ENCODE measurements at regions not wholly inside any gene's neighbourhood (a gene's known extent, or its start where the extent isn't known, plus 50 kb on each side); places are given as distances from the start of the nearest gene placed in this dataset.
A peak's percentile ranks its signal among the peaks of the same experiment; 100 is the strongest.
"Not testable (repeated sequence)": the region's sequence is repeated elsewhere in the genome, so short reads cannot be mapped to it uniquely, and the experiment has no call there.

GRCh38 chr4:37754410-37755185 lies 68.4 kb upstream of the RELL1 start:
- Histone ChIP-seq H3K36me3 (no peaks in the 10 kb centered on the region), H3K4me3 (no peak overlapping the region), H3K27ac (peak overlapping the region; percentile 9), H3K4me1 (peaks cover 29% of the 10 kb centered on the region), H3K27me3 (no peaks in the 10 kb centered on the region), H3K9me3 (no peaks in the 10 kb centered on the region)
- TF ChIP-seq POLR2AphosphoS5 (IDR thresholded peaks at IDR 0.05) (no peak), POLR2A (IDR thresholded peaks at IDR 0.05) (no peak), CTCF (IDR thresholded peaks at IDR 0.05) (no peak), EP300 (IDR thresholded peaks at IDR 0.05) (no peak)
- WGBS: 49% methylated on average over 6 of the region's 6 CpGs
- DNase-seq (ENCODE audit: low spot score in 2 of 2): no peak

DNA sequence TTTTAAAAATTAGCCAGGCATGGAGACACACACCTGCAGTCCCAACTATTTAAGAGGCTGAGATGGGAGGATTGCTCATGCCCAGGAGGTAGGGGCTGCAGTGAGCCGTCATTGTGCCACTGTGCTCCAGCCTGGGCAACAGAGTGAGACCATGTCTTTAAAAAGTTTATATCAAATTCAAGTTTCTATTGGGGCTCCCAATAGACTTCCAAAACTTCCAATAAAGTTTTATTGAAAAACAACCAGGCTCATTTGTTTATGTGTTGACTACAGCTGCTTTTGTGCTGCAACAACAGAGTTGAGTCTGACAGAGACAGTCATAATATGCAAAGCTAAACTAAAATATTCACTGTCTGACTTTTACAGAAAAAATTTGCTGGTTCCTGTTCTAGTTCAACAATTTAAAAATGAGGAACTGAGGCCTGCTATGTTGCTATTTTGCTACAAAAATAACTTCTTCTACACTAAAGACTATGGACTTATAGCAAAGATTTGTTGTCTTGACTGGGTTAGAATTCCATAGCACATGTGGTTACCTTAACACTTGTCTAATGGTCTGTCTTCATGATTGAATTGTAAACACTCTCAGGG lies 63.3 kb upstream of the RELL1 start:
- H3K27ac ChIP-seq: no peak overlapping the region
- DNase-seq (ENCODE audit: low spot score in 2 of 2): no peak
- no peaks in the 10 kb centered on the region for H3K9me3 ChIP-seq
- H3K36me3 ChIP-seq: no peaks in the 10 kb centered on the region
- H3K4me3 ChIP-seq: no peak overlapping the region
- TF ChIP-seq CTCF (IDR thresholded peaks at IDR 0.05) (no peak), EP300 (IDR thresholded peaks at IDR 0.05) (no peak), POLR2A (IDR thresholded peaks at IDR 0.05) (no peak), POLR2AphosphoS5 (IDR thresholded peaks at IDR 0.05) (no peak)
- H3K27me3 ChIP-seq: no peaks in the 10 kb centered on the region
- H3K4me1 ChIP-seq: no peaks in the 10 kb centered on the region
- 91% methylated on average over 1 of the region's 1 CpG for WGBS

DNA sequence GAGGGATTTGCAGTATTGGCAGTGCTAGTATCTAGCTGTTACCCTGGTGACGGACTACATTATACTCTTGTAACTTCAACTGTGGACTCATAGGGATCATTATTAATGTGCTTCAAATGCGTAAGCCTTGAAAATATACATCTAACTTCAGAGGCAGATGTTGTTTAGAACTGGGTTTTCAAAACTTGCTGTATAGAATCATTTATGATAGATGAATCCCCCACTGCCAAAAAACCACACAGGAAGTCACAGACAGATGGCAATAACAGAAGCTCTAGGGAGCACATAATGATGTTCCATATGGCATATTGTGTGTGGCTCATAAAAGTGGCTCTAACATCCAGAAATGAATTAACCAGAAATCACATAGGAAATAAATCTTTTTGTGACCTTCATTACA lies 62.3 kb upstream of the RELL1 start:
- H3K4me3 ChIP-seq: no peak overlapping the region
- no peaks in the 10 kb centered on the region for H3K36me3 ChIP-seq
- TF ChIP-seq POLR2A (IDR thresholded peaks at IDR 0.05) (no peak), CTCF (IDR thresholded peaks at IDR 0.05) (no peak), POLR2AphosphoS5 (IDR thresholded peaks at IDR 0.05) (no peak), EP300 (IDR thresholded peaks at IDR 0.05) (no peak)
- no peak for DNase-seq (ENCODE audit: low spot score in 2 of 2)
- H3K9me3 ChIP-seq: no peaks in the 10 kb centered on the region
- no peak overlapping the region for H3K27ac ChIP-seq
- no peaks in the 10 kb centered on the region for H3K27me3 ChIP-seq
- WGBS: 68% methylated on average over 2 of the region's 2 CpGs
- H3K4me1 ChIP-seq: no peaks in the 10 kb centered on the region

DNA sequence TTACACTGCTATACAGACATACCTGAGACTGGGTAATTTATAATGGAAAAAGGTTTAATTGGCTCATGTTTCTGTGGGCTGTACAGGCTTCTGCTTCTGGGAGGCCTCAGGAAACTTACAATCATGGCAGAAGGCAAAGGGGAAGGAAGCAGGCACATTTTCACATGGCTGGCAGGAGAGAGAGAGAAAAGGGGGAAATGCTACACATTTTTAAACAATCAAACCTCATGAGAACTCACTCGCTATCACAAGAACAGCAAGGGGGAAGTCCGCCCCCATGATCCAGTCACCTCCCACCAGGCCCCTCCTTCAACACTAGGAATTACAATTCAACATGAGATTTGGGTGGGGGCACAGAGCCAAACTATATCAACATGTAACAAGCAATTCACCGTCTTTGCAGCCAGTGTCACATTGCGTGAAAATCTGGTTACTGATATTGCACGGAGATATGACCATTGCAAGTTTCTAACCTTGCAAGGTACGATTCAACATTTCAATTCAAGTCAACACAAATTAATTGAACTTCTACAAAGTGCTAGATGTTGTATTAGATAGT lies 61.7 kb upstream of the RELL1 start:
- H3K27ac ChIP-seq: no peak overlapping the region
- H3K4me3 ChIP-seq: no peak overlapping the region
- H3K27me3 ChIP-seq: no peaks in the 10 kb centered on the region
- H3K9me3 ChIP-seq: no peaks in the 10 kb centered on the region
- DNase-seq (ENCODE audit: low spot score in 2 of 2): no peak
- no peaks in the 10 kb centered on the region for H3K36me3 ChIP-seq
- TF ChIP-seq EP300 (IDR thresholded peaks at IDR 0.05) (no peak), POLR2AphosphoS5 (IDR thresholded peaks at IDR 0.05) (no peak), POLR2A (IDR thresholded peaks at IDR 0.05) (no peak), CTCF (IDR thresholded peaks at IDR 0.05) (no peak)
- WGBS: 73% methylated on average over 6 of the region's 6 CpGs
- H3K4me1 ChIP-seq: no peaks in the 10 kb centered on the region

- not testable (repeated sequence) for H3K4me3 ChIP-seq; H3K27ac ChIP-seq; H3K4me1 ChIP-seq; H3K9me3 ChIP-seq; DNase-seq (ENCODE audit: low spot score in 2 of 2); H3K36me3 ChIP-seq; H3K27me3 ChIP-seq
- 94% methylated on average over 5 of the region's 5 CpGs for WGBS
Observed at GRCh38 chr4:37746852-37747251, 60.7 kb upstream of the RELL1 start.

Data from suprapubic skin (tissue), 4 donors.